Esophagus muscularis mucosa (tissue), 4 donors: ENCODE measurements at regions not wholly inside any gene's neighbourhood (a gene's known extent, or its start where the extent isn't known, plus 50 kb on each side); places are given as distances from the start of the nearest gene placed in this dataset.

Source experiments
- DNase-seq: peaks from one replicate; pipeline ENCODE4 v3.0.0-alpha.2; 2017; ENCODE audit errors: extremely low spot score
- H3K27ac ChIP-seq, 4 donors: fragments of 200-600 bp; sonication (generic); replicated peaks in 1 of 4; 1 replicate in 3 of 4; 2 replicates in 1 of 4; pipeline ENCODE4 v1.5.1; 2016 to 2019; ENCODE audit warnings: mild to moderate bottlenecking in 1 of 4
- H3K27me3 ChIP-seq, 4 donors: fragments of 200-600 bp; sonication (generic); one replicate each; pipeline versions ENCODE4 v1.5.1 to v1.6.0; 2016 to 2019
- H3K36me3 ChIP-seq, 4 donors: fragments of 200-600 bp; sonication (generic); one replicate each; pipeline ENCODE4 v1.5.1; 2016 to 2019
- H3K4me1 ChIP-seq, 4 donors: fragments of 200-600 bp; sonication (generic); one replicate each; pipeline ENCODE4 v1.5.1; 2016 to 2019
- H3K4me3 ChIP-seq, 4 donors: fragments of 200-600 bp; sonication (generic); 1 replicate in 2 of 4; 2 replicates in 2 of 4; pipeline ENCODE4 v1.5.1; 2016 to 2019; ENCODE audit warnings: mild to moderate bottlenecking in 4 of 4, moderate library complexity in 1 of 4
- H3K9me3 ChIP-seq, 4 donors: fragments of 200-600 bp; sonication (generic); 1 replicate in 3 of 4; 2 replicates in 1 of 4; pipeline ENCODE4 v1.5.1; 2016 to 2019
- EP300 ChIP-seq: sonication (generic); formaldehyde crosslinking; IDR thresholded peaks from one replicate; pipeline ENCODE4 v1.6.1; 2017; ENCODE audit warnings: antibody characterized with exemption
- POLR2A ChIP-seq: fragments of 450-650 bp; IDR thresholded peaks from one replicate; pipeline ENCODE4 v1.6.1; 2017; ENCODE audit warnings: antibody characterized with exemption, moderate library complexity, mild to moderate bottlenecking, low read depth
- POLR2AphosphoS5 ChIP-seq, 2 donors: sonication (generic); formaldehyde crosslinking; IDR thresholded peaks; one replicate each; pipeline ENCODE4 v1.6.1; 2017; ENCODE audit warnings: antibody characterized with exemption in 2 of 2
- WGBS: methylation state at CpG from one replicate; pipeline ENCODE4 v1.1.5; 2018; 5-methylcytosine and 5-hydroxymethylcytosine counted together
- intact Hi-C: fragments of 100-400 bp; cut with DNase I; formaldehyde crosslinking; loops from one replicate; pipeline ENCODE4 v1.15.1; 2023
- TF ChIP-seq, protein P1 (sequence below), 3 experiments: fragments of 200-600 bp in 2 of 3; fragments of 450-650 bp in 1 of 3; sonication (generic) in 2 of 3; IDR thresholded peaks; one replicate each; pipeline ENCODE4 v1.5.1; 2017 to 2019; ENCODE audit warnings: antibody characterized with exemption in 3 of 3, mild to moderate bottlenecking in 2 of 3, moderate library complexity in 1 of 3

DNA sequence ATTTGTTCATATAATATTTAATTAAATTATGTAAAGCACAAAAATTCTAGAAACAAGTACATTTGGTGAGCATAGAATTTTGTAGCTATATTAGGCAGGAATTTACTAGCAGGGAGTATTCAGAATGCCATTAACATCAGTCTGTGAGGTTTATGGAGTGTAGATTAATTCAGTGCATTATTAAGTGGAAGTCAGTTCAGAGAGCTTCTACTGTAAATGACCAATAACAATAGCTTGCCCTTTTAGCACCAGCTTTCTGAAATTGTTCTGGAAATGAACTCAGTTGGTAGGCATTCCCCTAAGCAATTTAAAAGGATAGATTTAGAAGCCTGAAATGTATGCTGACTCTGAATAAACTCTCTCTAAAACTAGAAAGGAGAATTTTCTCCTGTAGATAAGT lies 208.2 kb upstream of the CNTNAP5 start:
- no peak for DNase-seq
- intact Hi-C loops: no loop called here
- no peaks in the 10 kb centered on the region for H3K27me3 ChIP-seq
- no peak for TF ChIP-seq POLR2AphosphoS5 (IDR thresholded peaks at IDR 0.05)
- TF ChIP-seq POLR2A: no peak
- TF ChIP-seq, protein P1, sequence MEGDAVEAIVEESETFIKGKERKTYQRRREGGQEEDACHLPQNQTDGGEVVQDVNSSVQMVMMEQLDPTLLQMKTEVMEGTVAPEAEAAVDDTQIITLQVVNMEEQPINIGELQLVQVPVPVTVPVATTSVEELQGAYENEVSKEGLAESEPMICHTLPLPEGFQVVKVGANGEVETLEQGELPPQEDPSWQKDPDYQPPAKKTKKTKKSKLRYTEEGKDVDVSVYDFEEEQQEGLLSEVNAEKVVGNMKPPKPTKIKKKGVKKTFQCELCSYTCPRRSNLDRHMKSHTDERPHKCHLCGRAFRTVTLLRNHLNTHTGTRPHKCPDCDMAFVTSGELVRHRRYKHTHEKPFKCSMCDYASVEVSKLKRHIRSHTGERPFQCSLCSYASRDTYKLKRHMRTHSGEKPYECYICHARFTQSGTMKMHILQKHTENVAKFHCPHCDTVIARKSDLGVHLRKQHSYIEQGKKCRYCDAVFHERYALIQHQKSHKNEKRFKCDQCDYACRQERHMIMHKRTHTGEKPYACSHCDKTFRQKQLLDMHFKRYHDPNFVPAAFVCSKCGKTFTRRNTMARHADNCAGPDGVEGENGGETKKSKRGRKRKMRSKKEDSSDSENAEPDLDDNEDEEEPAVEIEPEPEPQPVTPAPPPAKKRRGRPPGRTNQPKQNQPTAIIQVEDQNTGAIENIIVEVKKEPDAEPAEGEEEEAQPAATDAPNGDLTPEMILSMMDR (IDR thresholded peaks at IDR 0.05): no peak
- TF ChIP-seq EP300: no peak
- no peak overlapping the region for H3K4me3 ChIP-seq
- no peak overlapping the region for H3K27ac ChIP-seq
- H3K36me3 ChIP-seq: no peaks in the 10 kb centered on the region
- H3K4me1 ChIP-seq: peaks cover 0 to 8% (median 0%) of the 10 kb centered on the region in 4 donors
- H3K9me3 ChIP-seq: no peaks in the 10 kb centered on the region

DNA sequence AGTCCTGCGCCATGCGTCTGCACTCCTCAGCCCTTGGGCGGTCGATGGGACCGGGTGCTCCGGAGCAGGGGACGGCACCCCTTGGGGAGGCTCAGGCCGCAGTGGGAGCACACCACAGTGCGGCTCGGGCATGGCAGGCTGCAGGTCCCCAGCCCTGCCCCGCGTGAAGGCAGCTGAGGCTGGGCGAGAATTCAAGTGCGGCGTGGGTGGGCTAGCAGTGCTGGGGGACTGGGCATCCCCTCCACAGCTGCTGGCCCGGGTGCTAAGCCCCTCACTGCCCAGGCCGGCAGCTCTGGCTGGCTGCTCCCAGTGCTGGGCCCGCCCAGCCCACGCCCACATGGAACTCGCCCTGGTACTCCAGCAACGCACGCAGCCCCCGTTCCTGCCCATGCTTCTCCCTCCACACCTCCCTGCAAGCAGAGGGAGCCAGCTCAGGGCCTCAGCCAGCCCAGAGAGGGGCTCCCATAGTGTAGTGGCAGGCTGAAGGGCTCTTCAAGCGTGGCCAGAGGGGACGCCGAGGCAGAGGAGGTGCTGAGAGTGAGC lies 198.3 kb upstream of the CNTNAP5 start:
- Histone ChIP-seq H3K27ac (no peak overlapping the region), H3K27me3 (no peaks in the 10 kb centered on the region), H3K9me3 (peaks cover 0 to 12% (median 0%) of the 10 kb centered on the region in 4 donors), H3K4me1 (no peaks in the 10 kb centered on the region), H3K36me3 (no peaks in the 10 kb centered on the region), H3K4me3 (no peak overlapping the region)
- TF ChIP-seq POLR2A: no peak
- TF ChIP-seq POLR2AphosphoS5 (IDR thresholded peaks at IDR 0.05): no peak
- TF ChIP-seq, protein P1 (IDR thresholded peaks at IDR 0.05): no peak
- no peak for TF ChIP-seq EP300
- intact Hi-C loops: no loop called here
- DNase-seq: no peak
- 97% methylated on average over 23 of the region's 26 CpGs for WGBS

GRCh38 chr2:123839326-123839725 lies 185.8 kb upstream of the CNTNAP5 start:
- intact Hi-C loops: no loop called here
- Histone ChIP-seq H3K27me3 (no peaks in the 10 kb centered on the region), H3K36me3 (no peaks in the 10 kb centered on the region), H3K9me3 (peaks cover 0 to 15% (median 5%) of the 10 kb centered on the region in 4 donors), H3K4me3 (no peak overlapping the region), H3K27ac (no peak overlapping the region), H3K4me1 (no peaks in the 10 kb centered on the region)
- TF ChIP-seq POLR2A: no peak
- no peak for TF ChIP-seq EP300
- no peak for TF ChIP-seq POLR2AphosphoS5 (IDR thresholded peaks at IDR 0.05)
- TF ChIP-seq, protein P1 (IDR thresholded peaks at IDR 0.05): no peak
- DNase-seq: no peak

DNA sequence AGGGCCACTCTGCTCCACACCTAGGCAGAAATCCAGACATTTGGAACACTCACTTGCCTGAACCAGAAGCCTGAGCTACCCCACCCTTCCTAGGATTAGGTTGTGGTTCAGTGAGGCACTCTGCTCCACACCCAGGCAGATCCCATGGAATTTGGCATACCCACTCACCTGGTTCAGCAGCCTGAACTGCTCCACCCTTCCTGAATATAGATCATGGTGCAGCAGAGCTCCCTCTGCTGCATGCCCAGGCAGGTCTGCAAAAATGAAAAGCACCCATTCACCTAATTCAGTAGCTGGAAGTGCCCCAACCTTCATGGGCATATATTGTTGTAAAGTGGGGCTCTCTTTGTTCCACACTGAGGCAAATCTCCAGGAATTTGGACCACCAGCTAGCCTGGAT lies 185.1 kb upstream of the CNTNAP5 start:
- peaks cover 0 to 15% (median 5%) of the 10 kb centered on the region in 4 donors for H3K9me3 ChIP-seq
- no peak overlapping the region for H3K27ac ChIP-seq
- H3K36me3 ChIP-seq: no peaks in the 10 kb centered on the region
- no peaks in the 10 kb centered on the region for H3K4me1 ChIP-seq
- no peak overlapping the region for H3K4me3 ChIP-seq
- H3K27me3 ChIP-seq: no peaks in the 10 kb centered on the region
- intact Hi-C loops: no loop called here
- DNase-seq: no peak
- TF ChIP-seq POLR2AphosphoS5 (IDR thresholded peaks at IDR 0.05) (no peak), EP300 (no peak)

DNA sequence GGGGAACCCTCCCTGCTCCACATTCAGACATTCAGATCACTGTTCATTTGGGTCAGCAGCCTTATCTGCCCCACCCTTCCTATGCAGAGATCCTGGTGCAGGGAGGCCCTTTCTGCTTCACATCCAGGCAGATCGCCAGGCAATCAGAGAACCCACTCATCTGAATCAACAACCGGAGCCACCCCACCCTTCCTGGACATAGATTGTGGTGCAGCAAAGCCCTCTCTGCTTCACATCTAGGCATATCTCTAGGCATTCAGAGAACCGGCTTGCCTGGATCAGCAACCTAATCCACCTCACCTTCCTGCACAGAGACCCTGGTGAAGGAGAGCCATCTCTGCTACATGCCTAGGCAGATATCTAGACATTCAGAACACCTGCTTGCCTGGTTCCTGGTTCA lies 184.5 kb upstream of the CNTNAP5 start:
- Histone ChIP-seq H3K36me3 (no peaks in the 10 kb centered on the region), H3K4me3 (no peak overlapping the region), H3K9me3 (peaks cover 0 to 15% (median 5%) of the 10 kb centered on the region in 4 donors), H3K27me3 (no peaks in the 10 kb centered on the region), H3K4me1 (no peaks in the 10 kb centered on the region), H3K27ac (no peak overlapping the region)
- no peak for DNase-seq
- intact Hi-C loops: no loop called here
- 93% methylated on average over 3 of the region's 3 CpGs for WGBS
- TF ChIP-seq POLR2A (no peak), EP300 (no peak), POLR2AphosphoS5 (IDR thresholded peaks at IDR 0.05) (no peak)
- TF ChIP-seq, protein P1 (IDR thresholded peaks at IDR 0.05): no peak
